GM19023 (cell line): ENCODE measurements at regions not wholly inside any gene's neighbourhood (a gene's known extent, or its start where the extent isn't known, plus 50 kb on each side); places are given as distances from the start of the nearest gene placed in this dataset.
"Not testable (repeated sequence)": the region's sequence is repeated elsewhere in the genome, so short reads cannot be mapped to it uniquely, and the experiment has no call there.

Experiments
- ATAC-seq: cut with Tn5 transposase; IDR thresholded peaks from one replicate; pipeline ENCODE4 v1.9.1; 2021; ENCODE audit warnings: mild to moderate bottlenecking, moderate library complexity; ENCODE audit not compliant: unreplicated experiment

DNA sequence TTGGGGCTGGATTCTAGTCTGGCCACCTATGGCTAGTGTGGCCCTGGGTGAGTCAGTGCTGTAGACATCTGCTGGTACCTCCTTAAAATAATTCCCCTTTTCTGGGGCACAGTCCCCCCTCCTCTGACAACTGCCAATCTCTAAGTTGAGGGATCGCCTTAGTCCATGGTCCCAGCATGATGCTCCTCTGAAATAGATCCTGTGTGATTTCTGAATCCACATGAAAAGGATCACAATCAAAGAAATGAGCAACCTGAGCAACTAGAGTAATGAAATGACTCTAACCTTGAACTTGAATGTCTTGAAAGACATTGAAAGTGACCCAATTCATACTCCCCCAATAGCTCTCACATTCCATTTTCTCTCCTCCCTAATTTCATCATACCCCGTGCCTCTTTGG, 332.5 kb downstream of the VRK1 start:
- no peak for ATAC-seq

DNA sequence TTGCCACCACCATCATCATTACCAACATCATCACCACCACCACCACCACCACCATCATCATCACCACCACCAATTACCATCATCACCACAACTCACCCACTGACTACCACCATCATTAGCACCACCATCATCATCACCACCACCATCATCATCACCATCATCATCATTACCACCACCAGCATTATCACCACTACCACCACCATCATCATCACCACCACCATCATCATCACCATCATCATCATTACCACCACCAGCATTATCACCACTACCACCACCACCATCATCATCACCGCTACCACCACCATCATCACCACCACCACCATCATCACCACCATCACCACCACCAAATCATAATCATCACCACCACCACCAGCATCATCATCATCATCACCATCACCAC, 338.7 kb downstream of the VRK1 start:
- not testable (repeated sequence) for ATAC-seq

DNA sequence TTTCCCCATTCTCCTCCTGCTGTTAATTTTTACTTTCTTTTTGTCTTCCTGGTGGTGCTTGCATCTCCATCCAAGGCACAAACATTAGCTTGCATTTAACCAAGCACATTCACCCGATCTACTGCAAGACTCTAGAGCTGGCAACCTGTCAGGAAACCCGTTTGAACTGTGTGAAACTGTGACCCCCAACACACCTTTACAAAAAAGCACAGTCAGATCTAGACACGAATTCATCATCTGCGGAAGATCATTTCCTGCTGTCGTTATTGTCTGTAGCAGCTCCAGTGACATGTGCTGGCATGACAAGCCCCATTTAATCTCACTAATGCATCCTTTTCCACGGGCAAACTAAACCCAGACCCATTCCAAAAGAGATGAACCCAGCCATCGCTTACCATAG, 340.5 kb downstream of the VRK1 start:
- no peak for ATAC-seq

DNA sequence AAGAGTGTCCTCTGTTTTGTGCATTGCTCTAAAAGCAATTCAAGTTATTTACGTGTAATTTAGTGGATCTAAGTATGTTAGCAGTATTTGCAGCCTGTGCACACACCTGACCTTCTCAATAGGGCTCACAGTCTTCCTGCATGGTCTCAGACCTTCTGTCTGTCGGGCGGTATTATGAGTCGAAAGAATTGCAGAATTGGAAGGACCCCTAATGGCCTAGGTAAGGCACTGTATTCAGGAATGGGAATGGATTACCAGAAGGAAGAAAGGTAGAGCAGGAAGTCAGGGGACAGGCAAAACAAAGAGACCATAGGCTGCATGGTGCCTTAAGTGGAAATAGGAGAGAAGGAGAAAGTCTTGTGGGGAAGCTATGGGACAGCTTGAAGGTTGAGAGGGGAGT, 341.6 kb downstream of the VRK1 start:
- ATAC-seq, result no peak

DNA sequence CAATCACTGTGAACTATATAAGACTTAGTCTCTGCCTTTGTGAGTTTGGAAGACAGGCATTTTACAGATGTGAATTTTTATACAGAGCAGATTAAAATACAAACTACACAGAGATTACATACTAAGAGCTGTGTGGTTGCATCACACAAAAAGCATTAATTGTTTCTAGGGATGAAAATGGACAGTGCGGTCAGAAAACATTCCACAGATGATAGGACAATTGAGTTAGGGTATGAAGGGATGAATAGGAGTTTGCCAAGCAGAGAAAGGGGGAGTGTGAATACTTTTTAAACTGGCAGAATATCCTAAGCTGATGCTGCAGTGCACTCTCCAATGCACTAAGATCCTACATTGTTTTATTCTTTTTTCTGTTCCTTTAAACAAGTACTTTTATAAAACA, 345.8 kb downstream of the VRK1 start:
- ATAC-seq, result no peak

DNA sequence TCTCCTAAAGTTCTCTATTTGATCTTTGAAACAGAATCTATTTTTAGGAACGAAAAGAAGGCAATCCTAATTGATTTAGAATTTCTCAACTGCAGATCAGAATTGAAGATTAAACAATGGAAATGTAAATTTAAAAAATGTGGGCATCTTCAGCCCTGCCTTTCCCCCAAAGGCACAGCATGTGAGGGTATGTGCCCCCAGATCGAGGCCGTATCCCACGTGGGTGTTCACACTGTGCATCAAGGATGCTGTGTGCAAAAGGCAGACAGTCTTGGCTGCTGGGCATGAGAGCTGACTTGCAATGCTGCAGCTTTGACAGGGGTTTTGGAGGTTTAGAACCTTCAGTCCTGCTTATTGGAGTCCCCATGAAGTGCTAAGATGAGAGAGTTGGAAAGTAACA, 346.3 kb downstream of the VRK1 start:
- ATAC-seq, result no peak

DNA sequence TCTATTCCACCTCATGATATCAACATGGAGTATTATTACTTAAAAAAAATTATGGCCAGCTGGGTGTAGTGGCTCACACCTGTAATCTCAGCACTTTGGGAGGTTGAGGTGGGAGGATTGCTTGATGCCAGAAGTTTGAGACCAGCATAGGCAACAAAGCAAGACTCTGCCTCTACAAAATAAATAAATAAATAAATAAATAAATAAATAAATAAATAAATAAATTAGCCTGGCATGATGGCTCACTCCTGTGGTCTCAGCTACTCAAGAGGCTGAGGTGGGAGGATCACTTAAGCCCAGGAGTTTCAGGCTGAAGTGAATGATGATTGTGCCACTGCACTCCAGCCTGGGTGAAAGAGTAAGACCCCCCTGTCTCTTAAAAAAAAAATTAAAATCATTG, 350.8 kb downstream of the VRK1 start:
- ATAC-seq, result not testable (repeated sequence)

DNA sequence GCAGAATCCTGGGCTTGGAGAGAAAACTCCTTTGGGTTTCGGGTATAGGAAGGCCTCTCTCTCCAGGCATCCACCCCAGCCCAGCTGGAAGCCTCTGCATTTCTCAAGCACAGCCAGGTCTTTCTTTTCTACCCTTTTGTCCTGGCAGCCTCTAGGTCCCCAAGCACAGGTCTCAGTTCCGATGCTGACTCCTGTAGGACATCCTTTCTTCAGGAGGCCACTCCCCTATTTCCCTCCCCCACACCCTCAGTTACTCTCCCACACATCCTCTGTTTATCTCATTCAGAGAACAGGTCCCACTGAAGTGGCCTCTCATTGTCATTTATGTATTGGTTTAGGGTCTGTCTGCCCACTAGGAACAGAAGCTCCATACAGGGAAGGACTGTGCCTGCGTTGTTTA, 352.6 kb downstream of the VRK1 start:
- no peak for ATAC-seq

DNA sequence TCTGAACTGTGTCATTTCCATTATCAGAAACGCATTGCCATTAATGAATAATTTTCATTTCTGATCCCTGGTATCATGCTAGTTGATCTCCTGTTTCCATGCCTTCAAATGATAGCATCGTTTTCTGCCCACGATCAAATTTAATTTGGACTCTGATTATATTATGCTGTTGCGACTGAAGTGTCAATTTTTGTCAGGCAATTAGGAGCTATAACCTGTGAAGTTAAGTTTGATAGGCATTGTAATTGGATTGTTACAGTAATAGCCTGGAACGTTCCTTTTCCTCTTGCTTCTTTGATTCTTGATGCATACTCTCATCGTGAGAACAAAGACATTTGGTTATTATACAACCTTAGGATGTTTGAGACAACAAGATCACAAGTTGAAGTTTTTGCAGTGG, 356.3 kb downstream of the VRK1 start:
- ATAC-seq, result no peak

DNA sequence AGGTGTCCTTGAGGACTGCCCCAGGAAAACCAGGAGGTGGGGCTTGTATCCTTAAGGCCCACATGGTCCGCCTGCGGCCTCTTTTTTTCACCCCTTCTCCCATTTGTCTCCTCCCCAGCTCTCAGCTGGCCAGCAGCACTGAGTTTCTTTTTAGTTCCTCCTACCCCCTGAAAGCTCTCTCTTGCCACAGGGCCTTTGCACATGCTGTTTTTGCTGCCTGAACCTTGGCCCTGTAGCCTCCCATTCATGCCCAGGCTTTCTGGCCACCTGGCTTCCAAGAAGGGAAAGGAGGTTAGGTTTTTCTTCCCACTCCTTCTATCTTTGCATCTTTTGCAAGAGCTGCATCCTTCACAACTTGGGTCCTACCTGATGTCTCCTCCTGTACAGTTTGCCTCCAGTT, 358.1 kb downstream of the VRK1 start:
- ATAC-seq, result no peak

DNA sequence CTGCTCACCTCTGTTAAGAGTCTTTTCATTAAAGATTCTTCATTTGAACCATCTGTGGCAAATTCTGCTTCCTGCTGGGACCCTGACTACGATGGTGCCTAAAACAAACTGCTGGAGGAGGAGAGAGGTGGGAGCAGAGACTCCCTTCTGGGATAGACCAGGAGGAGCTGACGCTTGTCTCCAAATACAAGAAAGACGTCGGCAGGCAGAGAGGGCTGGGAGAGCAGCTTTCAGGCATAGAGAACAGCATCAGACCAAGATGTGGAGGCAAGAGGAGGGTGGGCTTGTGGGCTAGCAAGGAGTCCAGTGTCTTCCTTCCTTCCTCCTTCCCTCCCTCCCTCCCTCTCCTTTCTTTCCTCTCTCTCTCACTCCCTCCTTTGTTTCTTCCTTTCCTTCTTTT, 358.6 kb downstream of the VRK1 start:
- ATAC-seq, result no peak

DNA sequence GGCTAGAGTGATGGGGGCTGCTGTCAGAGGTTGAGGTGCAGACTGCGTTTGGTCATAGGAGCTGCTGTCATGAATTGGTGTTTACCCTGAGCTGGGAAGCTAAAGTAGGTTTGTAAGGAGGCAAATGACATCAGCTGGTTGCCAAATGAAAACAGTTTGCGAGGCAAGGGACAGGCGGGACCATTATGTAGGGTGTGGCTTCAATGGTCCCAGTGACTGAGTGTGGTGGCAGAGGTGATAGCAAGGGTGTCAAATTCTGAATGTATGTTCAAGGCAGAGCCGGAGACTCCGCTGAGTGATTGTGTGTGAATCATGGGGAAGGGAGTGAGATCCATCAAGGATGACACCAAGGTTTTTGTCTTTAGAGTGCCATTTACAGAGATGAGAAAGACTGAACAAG, 359.5 kb downstream of the VRK1 start:
- ATAC-seq, result no peak

DNA sequence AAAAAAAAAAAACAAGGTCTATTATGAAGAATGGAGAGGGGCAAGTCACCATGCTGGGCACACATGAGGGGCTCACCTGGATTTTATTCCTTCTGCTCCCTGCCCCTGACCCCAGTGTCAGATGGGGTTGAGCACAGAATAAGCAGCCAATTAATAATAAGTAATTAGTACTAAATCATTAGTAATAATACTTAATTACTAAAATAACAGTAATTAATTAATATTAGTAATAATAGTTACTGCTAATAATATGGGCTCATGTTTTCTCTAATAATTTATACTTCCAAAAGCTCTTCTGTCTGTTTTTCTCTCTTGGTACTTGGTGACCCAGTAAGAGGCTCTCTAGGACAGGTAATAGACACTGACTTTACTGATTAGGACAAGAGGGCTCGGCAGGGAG, 360.9 kb downstream of the VRK1 start:
- no peak for ATAC-seq

DNA sequence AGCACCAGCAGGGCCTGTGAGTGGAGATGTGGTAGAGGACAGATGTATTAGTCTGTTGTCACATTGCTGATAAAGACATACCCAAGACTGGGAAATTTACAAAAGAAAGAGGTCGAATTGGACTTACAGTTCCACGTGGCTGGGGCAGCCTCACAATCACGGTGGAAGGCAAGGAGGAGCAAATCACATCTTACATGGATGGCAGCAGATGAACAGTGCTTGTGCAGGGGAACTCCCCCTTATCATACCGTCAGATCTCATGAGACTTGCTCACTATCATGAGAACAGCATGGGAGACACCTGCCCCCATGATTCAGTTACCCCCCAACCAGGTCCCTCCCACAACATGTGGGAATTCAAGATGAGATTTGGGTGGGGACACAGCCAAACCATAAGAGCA, 361.9 kb downstream of the VRK1 start:
- ATAC-seq, result no peak

DNA sequence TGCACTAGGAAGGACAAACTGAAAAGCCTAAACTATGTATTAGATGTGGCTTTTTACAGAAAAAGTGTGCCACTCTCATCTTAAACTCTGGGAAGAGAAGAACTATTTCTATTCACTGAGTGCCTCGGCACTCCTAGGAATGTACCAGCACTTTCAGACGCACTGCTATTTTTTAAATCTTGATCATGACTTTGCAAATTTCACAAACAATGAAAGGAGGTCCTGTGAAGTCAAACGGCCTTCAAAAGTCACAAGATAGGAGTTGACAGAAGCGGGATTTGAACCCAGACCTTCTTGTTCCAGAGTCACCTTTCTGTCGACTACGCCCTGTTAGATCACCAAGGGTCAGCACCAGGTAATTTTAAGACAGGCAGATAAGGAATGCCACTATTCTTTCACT, 365.4 kb downstream of the VRK1 start:
- ATAC-seq, result no peak

DNA sequence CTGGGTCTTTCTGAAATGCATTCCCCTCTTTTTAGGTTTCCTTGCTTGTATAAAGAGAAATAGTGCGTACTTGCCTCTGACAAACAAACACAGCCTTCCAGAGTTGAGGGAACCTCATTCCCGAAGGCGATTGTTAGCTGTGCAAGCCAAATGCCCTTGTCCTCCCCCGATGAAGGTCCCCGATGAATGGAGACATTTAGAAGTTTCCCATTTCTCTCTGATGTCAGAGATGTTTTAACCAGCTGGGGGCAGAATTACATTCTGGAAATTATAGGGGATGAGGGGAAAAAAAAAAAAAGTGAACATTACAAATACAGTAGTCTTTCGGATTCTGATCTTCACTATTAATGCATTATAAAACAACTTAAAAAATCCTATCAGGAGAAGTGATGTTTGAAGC, 366.8 kb downstream of the VRK1 start:
- ATAC-seq, result no peak

DNA sequence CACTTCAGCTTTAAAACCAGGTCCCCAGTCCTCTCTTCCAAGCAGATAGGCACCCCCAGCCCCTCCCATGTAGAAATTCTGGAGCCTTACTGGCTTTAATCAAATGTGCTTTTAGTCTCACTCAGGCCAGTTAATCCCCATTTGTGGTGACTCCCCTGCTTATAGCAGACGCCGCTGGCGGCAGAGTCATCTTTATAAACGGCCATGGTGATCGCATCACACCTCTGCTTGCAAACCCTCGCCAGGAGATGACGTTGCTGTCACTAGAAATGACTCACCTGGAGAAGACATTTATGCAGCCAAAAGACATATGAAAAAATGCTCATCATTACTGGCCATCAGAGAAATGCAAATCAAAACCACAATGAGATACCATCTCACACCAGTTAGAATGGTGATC, 369.3 kb downstream of the VRK1 start:
- no peak for ATAC-seq

DNA sequence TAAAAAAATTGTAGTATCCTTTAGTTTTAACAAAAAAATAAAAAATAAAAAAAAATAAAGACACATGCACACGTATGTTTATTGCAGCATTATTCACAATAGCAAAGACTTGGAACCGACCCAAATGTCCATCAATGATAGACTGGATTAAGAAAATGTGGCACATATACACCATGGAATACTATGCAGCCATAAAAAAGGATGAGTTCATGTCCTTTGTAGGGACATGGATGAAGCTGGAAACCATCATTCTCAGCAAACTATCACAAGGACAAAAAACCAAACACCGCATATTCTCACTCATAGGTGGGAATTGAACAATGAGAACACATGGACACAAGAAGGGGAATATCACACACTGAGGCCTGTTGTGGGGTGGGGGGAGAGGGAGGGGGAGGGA, 370.4 kb downstream of the VRK1 start:
- ATAC-seq, result not testable (repeated sequence)

DNA sequence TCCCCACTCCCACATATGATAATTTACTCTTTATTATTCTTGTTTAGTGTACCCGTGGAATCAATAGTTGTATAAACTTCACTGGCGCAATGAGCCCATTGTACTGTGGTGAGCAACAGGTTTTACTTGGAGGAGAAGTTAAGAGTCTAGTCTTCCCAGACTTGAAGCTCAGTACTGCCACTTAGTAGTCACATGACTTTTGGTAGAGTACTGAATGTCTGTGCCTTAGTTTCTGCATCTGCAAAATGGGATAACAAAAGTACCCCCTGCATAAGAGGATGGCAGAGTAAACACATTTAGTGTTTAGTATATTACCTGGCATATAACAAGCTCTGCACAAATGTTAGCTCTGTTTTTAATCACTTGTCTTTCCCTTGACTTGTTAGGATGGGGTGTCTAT, 375.5 kb downstream of the VRK1 start:
- ATAC-seq, result no peak

DNA sequence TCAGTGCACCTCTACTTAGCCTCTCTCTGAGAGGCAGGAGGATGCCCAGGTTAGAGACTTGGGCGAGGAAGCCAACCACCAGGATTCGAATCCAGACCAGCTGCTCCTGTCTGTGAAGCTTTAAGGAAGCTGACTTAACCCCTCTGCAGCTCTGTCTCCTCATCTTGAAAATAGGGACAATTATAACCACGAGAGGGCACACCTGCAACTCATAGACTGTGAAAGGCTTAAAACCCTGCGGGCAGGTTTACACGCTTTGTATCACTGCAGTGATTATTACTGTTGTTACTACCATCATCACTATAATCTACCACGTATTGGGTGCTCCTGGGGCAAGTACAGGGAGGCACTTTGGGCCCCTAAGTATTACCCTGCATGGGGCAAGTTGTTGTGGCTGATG, 379.8 kb downstream of the VRK1 start:
- ATAC-seq, result no peak

DNA sequence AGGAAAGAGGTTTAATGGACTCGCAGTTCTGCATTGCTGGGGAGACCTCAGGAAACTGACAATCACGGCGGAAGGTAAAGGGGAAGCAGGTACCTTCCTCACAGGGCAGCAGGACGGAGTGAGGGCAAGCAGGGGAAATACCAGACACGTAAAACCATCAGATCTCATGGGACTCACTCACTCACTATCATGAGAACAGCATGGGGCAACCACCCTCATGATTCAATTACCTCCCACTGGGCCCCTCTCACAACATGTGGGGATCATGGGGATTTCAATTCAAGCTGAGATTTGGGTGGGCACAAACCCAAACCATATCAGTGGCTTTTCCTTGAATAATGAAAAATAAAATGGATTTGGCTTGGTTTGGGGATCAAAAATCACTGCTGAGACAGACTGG, 380.5 kb downstream of the VRK1 start:
- no peak for ATAC-seq

DNA sequence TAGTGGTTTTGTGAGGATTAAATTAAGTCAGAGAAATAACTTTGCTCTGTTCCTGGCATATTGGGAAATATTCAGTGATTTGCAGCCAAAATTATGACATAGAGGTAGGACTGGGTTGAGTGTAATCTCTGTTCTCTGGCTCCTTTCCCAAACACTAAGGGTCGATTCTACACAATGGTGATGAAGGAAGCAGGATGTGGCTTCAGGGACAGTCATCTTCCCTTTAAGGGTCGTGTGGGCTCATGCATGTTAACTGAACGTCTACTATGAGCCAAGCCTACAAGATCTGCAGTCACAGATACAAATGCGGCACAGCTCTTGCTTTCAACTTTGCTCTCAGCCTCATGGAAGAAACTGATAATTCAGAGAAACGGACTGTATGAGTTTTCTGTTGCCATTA, 381.6 kb downstream of the VRK1 start:
- ATAC-seq, result no peak

DNA sequence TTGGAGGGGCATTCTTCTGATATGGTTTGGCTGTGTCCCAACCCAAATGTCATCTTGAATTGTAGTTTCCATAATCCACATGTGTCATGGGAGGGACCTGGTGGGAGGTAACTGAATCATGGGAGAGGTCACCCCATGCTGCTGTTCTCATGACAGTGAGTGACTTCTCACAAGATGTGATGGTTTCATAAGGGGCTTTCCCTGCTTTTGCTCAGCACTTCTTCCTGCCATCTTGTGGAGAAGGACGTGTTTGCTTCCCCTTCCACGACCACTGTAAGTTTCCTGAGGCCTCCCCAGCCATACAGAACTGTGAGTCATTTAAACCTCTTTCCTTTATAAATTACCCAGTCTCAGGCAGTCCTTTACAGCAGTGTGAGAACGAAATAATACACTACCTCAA, 382.4 kb downstream of the VRK1 start:
- no peak for ATAC-seq
